PFSK-1 (cell line): ENCODE measurements at regions not wholly inside any gene's neighbourhood (a gene's known extent, or its start where the extent isn't known, plus 50 kb on each side); places are given as distances from the start of the nearest gene placed in this dataset.

Experiments
- FOXP2 ChIP-seq: optimal IDR thresholded peaks from 2 replicates; pipeline ENCODE3; 2011; ENCODE audit warnings: borderline replicate concordance, control low read depth, inconsistent platforms; ENCODE audit not compliant: insufficient read depth; ENCODE audit errors: extremely low read length, extremely low read depth
- POLR2AphosphoS5 ChIP-seq: IDR thresholded peaks from 2 replicates; pipeline ENCODE4 v1.6.1; 2012; ENCODE audit warnings: low read depth, mild to moderate bottlenecking, control low read depth, low read length, moderate library complexity
- SIN3A ChIP-seq: IDR thresholded peaks from 2 replicates; pipeline ENCODE4 v1.6.1; 2012; ENCODE audit warnings: mild to moderate bottlenecking, low read length, moderate library complexity, borderline replicate concordance; ENCODE audit not compliant: insufficient read depth
- TAF1 ChIP-seq: IDR thresholded peaks from 2 replicates; pipeline ENCODE4 v1.6.1; 2012; ENCODE audit warnings: low read length, control low read depth, borderline replicate concordance; ENCODE audit not compliant: insufficient read depth
- TF ChIP-seq, protein P1 (sequence below), 2 experiments: IDR thresholded peaks; 2 replicates each; pipeline versions ENCODE4 v1.6.1 to v1.8.0; 2011 to 2012; ENCODE audit warnings: low read depth in 2 of 2, low read length in 2 of 2, control low read depth in 1 of 2, inconsistent platforms in 1 of 2, mild to moderate bottlenecking in 1 of 2, moderate library complexity in 1 of 2; ENCODE audit not compliant: insufficient read depth in 1 of 2

GRCh38 chr2:37568565-37568964, 102.9 kb downstream of the CDC42EP3 start:
- TF ChIP-seq, protein P1, sequence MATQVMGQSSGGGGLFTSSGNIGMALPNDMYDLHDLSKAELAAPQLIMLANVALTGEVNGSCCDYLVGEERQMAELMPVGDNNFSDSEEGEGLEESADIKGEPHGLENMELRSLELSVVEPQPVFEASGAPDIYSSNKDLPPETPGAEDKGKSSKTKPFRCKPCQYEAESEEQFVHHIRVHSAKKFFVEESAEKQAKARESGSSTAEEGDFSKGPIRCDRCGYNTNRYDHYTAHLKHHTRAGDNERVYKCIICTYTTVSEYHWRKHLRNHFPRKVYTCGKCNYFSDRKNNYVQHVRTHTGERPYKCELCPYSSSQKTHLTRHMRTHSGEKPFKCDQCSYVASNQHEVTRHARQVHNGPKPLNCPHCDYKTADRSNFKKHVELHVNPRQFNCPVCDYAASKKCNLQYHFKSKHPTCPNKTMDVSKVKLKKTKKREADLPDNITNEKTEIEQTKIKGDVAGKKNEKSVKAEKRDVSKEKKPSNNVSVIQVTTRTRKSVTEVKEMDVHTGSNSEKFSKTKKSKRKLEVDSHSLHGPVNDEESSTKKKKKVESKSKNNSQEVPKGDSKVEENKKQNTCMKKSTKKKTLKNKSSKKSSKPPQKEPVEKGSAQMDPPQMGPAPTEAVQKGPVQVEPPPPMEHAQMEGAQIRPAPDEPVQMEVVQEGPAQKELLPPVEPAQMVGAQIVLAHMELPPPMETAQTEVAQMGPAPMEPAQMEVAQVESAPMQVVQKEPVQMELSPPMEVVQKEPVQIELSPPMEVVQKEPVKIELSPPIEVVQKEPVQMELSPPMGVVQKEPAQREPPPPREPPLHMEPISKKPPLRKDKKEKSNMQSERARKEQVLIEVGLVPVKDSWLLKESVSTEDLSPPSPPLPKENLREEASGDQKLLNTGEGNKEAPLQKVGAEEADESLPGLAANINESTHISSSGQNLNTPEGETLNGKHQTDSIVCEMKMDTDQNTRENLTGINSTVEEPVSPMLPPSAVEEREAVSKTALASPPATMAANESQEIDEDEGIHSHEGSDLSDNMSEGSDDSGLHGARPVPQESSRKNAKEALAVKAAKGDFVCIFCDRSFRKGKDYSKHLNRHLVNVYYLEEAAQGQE (IDR thresholded peaks at IDR 0.05; ENCODE audit: insufficient read depth in 1 of 2, low read depth in 2 of 2, low read length in 2 of 2) = no peak
- no peak for TF ChIP-seq SIN3A
- TF ChIP-seq FOXP2 = no peak
- TF ChIP-seq POLR2AphosphoS5 = no peak
- no peak for TF ChIP-seq TAF1

DNA sequence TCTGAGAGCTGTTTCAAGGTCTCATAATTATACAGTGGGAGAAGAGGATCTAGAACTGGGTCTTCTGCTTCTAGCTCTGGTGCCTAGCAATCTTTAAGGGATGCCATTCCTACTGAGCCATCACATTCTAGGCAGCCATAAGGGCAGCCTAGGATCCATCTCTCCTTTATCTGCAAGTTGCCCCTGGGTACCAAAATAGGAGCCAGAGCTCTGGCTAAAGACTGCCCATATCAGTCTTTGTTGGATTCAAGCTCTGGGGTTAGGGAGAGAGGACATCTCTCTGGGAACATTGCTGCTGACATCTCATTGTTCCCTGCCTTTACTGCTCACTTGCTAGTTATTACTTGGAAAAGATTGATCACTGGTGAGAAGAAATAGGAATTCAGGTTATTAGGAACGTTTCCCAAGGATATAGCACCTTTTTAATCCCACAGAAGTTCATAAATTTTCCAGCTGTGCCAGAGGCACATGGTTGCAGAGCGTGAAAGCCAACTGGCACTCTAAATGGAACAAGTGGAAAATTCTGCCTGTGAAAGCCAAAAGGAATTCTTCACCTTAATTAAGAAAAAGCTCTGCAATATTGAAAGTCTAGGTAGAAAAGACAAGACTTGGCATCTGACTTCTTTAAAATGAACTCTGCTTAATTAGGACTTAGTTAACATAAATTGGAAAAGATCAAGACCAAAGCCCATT, 102.2 kb downstream of the CDC42EP3 start:
- TF ChIP-seq, protein P1 (IDR thresholded peaks at IDR 0.05; ENCODE audit: insufficient read depth in 1 of 2, low read depth in 2 of 2, low read length in 2 of 2) = no peak
- TF ChIP-seq SIN3A = no peak
- no peak for TF ChIP-seq POLR2AphosphoS5
- no peak for TF ChIP-seq FOXP2
- TF ChIP-seq TAF1 = no peak

- TF ChIP-seq, protein P1 (IDR thresholded peaks at IDR 0.05; ENCODE audit: insufficient read depth in 1 of 2, low read depth in 2 of 2, low read length in 2 of 2) = no peak
- TF ChIP-seq FOXP2 (no peak), POLR2AphosphoS5 (no peak), SIN3A (no peak), TAF1 (no peak)
Measured at GRCh38 chr2:37569986-37570679, 101.3 kb downstream of the CDC42EP3 start.

- no peak for TF ChIP-seq SIN3A
- no peak for TF ChIP-seq TAF1
- no peak for TF ChIP-seq POLR2AphosphoS5
- TF ChIP-seq, protein P1 (IDR thresholded peaks at IDR 0.05; ENCODE audit: insufficient read depth in 1 of 2, low read depth in 2 of 2, low read length in 2 of 2) = no peak
- no peak for TF ChIP-seq FOXP2
Measured at GRCh38 chr2:37570773-37571586, 100.5 kb downstream of the CDC42EP3 start.
